HepG2 (cell line): ENCODE measurements at regions not wholly inside any gene's neighbourhood (a gene's known extent, or its start where the extent isn't known, plus 50 kb on each side); places are given as distances from the start of the nearest gene placed in this dataset.

ENCODE experiments used
- EZH2 ChIP-seq: conservative IDR thresholded peaks from 2 replicates; pipeline ENCODE4 v1.6.1; 2012; ENCODE audit warnings: mild to moderate bottlenecking, low read depth, low read length, moderate library complexity
- TCF7 ChIP-seq: sonication (generic); IDR thresholded peaks from 2 replicates; pipeline ENCODE4 v1.6.1; 2016; ENCODE audit warnings: antibody characterized with exemption, low read depth
- ZBTB40 ChIP-seq, 2 experiments: fragments of 450-650 bp in 1 of 2; sonication (generic) in 1 of 2; formaldehyde crosslinking in 1 of 2; IDR thresholded peaks; 2 replicates each; pipeline versions ENCODE4 v1.6.1 to v1.8.0; 2016 to 2022; ENCODE audit warnings: antibody characterized with exemption in 1 of 2, mild to moderate bottlenecking in 1 of 2, missing genetic modification reagents in 1 of 2
- ZNF558 ChIP-seq: sonication (generic); formaldehyde crosslinking; IDR thresholded peaks from 2 replicates; pipeline ENCODE4 v1.9.0; 2022; ENCODE audit warnings: mild to moderate bottlenecking, missing genetic modification reagents, borderline replicate concordance
- TF ChIP-seq, protein P1 (sequence below): sonication (generic); formaldehyde crosslinking; IDR thresholded peaks from 2 replicates; pipeline ENCODE4 v1.4.0; 2020; ENCODE audit warnings: mild to moderate bottlenecking, missing genetic modification reagents
- TF ChIP-seq, protein P2 (sequence below): sonication (generic); formaldehyde crosslinking; IDR thresholded peaks from 2 replicates; pipeline ENCODE4 v1.4.0; 2020; ENCODE audit warnings: missing genetic modification reagents
- TF ChIP-seq, protein P3 (sequence below): sonication (generic); formaldehyde crosslinking; IDR thresholded peaks from 2 replicates; pipeline ENCODE4 v1.5.1; 2020; ENCODE audit warnings: missing genetic modification reagents, mild to moderate bottlenecking, borderline replicate concordance

- TF ChIP-seq, protein P1, sequence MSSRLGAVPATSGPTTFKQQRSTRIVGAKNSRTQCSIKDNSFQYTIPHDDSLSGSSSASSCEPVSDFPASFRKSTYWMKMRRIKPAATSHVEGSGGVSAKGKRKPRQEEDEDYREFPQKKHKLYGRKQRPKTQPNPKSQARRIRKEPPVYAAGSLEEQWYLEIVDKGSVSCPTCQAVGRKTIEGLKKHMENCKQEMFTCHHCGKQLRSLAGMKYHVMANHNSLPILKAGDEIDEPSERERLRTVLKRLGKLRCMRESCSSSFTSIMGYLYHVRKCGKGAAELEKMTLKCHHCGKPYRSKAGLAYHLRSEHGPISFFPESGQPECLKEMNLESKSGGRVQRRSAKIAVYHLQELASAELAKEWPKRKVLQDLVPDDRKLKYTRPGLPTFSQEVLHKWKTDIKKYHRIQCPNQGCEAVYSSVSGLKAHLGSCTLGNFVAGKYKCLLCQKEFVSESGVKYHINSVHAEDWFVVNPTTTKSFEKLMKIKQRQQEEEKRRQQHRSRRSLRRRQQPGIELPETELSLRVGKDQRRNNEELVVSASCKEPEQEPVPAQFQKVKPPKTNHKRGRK (CRISPR knock-in tag) = no peak
- no peak for TF ChIP-seq EZH2
- TF ChIP-seq TCF7 = no peak
- TF ChIP-seq, protein P2, sequence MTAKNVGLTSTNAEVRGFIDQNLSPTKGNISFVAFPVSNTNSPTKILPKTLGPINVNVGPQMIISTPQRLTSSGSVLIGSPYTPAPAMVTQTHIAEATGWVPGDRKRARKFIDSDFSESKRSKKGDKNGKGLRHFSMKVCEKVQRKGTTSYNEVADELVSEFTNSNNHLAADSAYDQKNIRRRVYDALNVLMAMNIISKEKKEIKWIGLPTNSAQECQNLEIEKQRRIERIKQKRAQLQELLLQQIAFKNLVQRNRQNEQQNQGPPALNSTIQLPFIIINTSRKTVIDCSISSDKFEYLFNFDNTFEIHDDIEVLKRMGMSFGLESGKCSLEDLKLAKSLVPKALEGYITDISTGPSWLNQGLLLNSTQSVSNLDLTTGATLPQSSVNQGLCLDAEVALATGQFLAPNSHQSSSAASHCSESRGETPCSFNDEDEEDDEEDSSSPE = no peak
- no peak for TF ChIP-seq ZBTB40 (IDR thresholded peaks at IDR 0.05)
- no peak for TF ChIP-seq ZBTB40 (CRISPR knock-in tag; IDR thresholded peaks at IDR 0.05)
- no peak for TF ChIP-seq ZNF558 (CRISPR knock-in tag)
- TF ChIP-seq, protein P3, sequence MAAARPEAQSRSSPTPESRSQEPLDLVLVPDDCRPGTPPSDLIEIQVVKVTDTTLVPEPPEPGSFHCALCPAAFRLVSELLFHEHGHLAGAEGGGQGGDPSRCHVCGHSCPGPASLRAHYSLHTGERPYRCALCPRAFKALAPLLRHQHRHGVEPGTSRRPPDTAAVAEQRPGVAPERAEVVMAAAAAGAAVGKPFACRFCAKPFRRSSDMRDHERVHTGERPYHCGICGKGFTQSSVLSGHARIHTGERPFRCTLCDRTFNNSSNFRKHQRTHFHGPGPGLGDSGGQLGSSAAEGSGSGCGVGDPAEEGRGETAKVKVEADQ = no peak
These were observed 217.5 kb downstream of the SKIDA1 start for GRCh38 chr10:21308018-21308417.
